ENCODE measurements at regions not wholly inside any gene's neighbourhood (a gene's known extent, or its start where the extent isn't known, plus 50 kb on each side); places are given as distances from the start of the nearest gene placed in this dataset.

DNA sequence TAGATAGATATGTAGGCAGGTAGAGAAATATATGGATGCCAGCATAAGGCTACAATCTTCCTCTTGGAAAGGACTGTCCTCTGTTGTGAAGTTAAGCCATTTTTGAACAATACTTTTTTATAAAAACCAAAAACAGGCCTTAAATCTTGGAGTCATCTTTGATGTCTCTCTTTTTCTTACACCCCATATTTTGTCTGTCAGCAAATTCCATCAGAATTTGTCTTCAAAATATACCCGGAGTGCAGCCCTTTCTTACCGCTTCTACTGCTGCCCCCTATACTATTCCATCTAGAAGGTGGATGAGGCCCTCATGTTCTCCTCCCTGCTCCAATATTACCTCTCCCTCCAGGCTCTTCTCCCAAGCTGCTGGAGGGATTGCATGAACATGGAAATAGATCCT is 326.5 kb downstream of the HAPSTR1 start:
- no peak for DNase-seq
- Mint-ChIP-seq H3K4me1 (ENCODE audit: low read depth in 2 of 2) (no peaks in the 10 kb centered on the region), H3K4me3 (no peak overlapping the region), H3K27ac (no peak overlapping the region), H3K36me3 (ENCODE audit: insufficient read depth) (no peaks in the 10 kb centered on the region), H3K9me3 (peaks cover 8 to 11% of the 10 kb centered on the region in 2 donors), H3K27me3 (no peaks in the 10 kb centered on the region)
- no peak for ATAC-seq (replicated peaks)

DNA sequence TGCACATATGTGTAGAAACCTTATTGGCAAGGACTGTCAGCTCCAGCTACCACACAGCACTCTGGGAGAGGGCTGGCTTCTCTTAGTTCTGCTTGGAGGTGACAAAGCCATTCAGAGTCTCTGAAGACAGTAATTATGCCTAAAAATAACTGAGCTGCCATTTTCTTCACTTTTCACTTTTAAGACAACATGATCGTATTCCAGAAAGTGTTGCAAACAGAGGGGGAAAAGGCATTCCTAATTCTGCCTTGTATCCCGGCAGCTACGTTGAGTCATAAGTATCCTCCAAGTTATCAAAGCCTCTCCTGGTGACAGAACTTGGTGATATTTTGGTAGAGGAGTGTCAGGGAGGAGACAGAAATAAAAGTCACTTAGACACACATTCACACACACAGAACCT is 327.7 kb downstream of the HAPSTR1 start:
- Mint-ChIP-seq H3K9me3 (peaks cover 8 to 11% of the 10 kb centered on the region in 2 donors), H3K4me1 (ENCODE audit: low read depth in 2 of 2) (no peaks in the 10 kb centered on the region), H3K36me3 (ENCODE audit: insufficient read depth) (no peaks in the 10 kb centered on the region), H3K27me3 (no peaks in the 10 kb centered on the region), H3K27ac (no peak overlapping the region), H3K4me3 (no peak overlapping the region)
- no peak for ATAC-seq (replicated peaks)
- no peak for DNase-seq

DNA sequence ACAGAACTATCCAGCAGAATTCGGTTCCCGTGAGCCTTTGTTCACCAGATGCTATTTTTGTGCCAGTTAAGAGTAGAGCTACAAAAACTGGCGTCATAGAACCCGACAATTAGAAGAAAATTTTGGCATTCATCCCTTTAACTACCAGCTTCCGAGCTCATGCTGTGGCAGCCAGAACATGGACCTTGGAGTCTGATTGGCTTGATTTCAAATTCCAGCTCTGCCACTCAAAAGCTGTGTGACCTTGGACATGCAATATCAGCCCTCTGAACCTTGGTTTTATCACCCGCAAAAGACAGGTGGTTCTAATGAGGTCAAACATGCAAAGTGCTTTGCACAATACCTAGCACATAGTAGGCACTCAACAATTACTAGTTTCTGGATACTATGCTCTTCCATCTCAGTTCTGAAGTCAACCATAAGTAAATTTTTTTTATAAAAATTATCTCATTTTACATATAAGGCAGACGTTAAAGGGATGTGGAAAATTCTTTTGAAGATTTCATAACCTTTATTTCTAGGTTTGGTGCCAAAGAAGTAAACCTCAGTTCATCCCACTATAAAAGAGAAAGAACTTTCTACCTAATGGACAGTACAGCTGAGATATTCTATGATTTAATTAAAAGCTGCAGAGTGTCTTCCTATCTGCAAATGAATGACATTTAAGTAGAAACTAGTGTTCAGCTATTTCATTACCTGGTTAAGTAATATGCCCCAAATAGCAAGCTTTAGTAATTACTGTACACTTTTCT is 331.5 kb downstream of the HAPSTR1 start:
- Mint-ChIP-seq H3K4me3 (no peak overlapping the region), H3K27ac (no peak overlapping the region), H3K4me1 (ENCODE audit: low read depth in 2 of 2) (no peaks in the 10 kb centered on the region), H3K9me3 (peaks cover 0 to 6% of the 10 kb centered on the region in 2 donors), H3K27me3 (no peaks in the 10 kb centered on the region), H3K36me3 (ENCODE audit: insufficient read depth) (no peaks in the 10 kb centered on the region)
- DNase-seq (no peak), ATAC-seq (replicated peaks) (no peak)

DNA sequence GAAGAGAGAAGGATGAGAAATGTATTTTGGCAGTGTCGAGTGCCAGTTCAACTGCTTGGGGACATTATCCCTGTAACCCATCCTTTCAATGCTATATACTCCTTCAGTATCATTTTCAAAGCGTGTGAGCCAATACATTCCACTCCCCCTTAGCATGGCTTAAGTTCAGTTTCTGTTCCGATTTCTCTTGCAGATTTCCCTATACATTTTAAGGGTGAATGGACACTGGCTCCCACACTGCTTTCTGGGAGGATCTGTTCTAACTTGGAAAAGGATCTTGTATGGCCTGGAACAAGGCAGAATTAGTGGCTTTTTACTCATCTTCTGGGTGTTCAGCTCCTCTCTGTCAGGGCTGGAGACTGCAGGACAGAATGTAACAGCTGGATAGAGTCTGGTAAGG is 333.8 kb downstream of the HAPSTR1 start:
- Mint-ChIP-seq H3K4me1 (ENCODE audit: low read depth in 2 of 2) (no peaks in the 10 kb centered on the region), H3K27me3 (no peaks in the 10 kb centered on the region), H3K9me3 (peaks cover 0 to 4% of the 10 kb centered on the region in 2 donors), H3K4me3 (no peak overlapping the region), H3K36me3 (ENCODE audit: insufficient read depth) (no peaks in the 10 kb centered on the region), H3K27ac (no peak overlapping the region)
- ATAC-seq (replicated peaks) (no peak), DNase-seq (no peak)

DNA sequence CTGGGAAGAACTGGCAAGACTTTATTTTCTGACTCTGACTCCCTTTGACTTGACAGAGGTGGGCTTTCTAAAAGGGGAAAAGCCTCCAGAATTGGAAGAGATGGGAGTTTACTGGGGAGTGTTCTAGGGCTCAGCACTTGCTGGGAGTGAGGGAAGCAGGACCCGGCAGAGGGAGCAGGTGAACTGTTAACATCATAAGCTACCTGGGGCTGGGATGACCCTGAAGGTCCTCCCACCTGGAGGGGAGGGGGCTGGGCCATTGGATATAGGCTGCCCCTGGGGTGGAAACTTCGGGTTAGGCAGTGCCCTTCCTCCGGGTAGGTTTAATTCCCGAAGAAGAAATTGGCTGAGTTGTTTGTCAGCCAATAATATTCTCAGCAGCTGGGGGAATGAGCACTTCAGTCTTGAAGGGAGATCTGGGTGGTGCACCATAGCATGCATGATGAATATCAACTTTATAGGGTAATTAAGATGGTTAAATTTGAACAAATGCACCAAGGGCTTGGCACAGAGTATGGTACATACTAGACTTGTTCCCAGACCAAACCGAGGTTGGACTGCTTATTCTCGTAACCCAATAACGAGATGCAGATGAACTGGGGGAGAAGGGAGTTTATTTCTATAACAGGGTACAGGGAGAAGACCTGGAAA is 337.0 kb downstream of the HAPSTR1 start:
- peaks cover 0 to 1% of the 10 kb centered on the region in 2 donors for H3K9me3 Mint-ChIP-seq
- DNase-seq (no peak), ATAC-seq (replicated peaks) (no peak)
- no peaks in the 10 kb centered on the region for H3K4me1 Mint-ChIP-seq (ENCODE audit: low read depth in 2 of 2)
- H3K27ac Mint-ChIP-seq = no peak overlapping the region
- no peaks in the 10 kb centered on the region for H3K36me3 Mint-ChIP-seq (ENCODE audit: insufficient read depth)
- no peaks in the 10 kb centered on the region for H3K27me3 Mint-ChIP-seq
- H3K4me3 Mint-ChIP-seq = no peak overlapping the region

DNA sequence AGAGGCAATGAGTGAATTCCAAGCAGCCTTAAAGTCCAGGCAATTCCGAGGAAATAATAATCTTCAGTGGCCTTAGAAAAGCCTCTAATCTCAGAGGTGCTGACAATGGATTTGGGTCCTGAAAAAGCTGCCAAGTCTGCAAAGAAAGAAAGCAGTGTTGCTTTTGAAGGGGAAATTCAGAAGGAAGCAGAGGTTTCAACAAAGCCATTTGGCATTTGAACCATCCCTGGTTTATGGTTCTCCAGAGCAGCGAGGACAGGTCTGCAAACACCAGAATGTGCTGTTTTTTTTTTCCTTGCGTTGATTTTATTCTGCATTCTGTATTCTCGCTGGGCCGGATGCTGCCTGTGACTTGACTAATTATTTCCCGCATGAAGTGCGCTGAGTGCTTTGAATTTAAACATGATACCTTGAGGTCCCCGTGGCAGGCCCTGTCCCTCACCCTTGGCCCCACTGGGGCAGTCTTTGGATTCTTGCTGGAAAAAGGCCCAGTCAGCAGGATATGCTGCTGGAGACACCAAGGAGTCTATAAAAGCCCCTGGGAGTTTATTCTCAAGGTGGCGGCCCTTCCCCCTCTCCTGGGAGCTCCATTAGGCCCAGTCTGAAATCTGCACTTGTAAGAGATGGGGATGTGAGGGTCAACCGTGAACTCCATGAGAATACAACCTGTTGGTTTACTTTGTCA is 338.3 kb downstream of the HAPSTR1 start:
- Mint-ChIP-seq H3K4me1 (ENCODE audit: low read depth in 2 of 2) (no peaks in the 10 kb centered on the region), H3K4me3 (no peak overlapping the region), H3K36me3 (ENCODE audit: insufficient read depth) (no peaks in the 10 kb centered on the region), H3K27ac (no peak overlapping the region), H3K27me3 (no peaks in the 10 kb centered on the region), H3K9me3 (peaks cover 0 to 1% of the 10 kb centered on the region in 2 donors)
- DNase-seq (no peak), ATAC-seq (replicated peaks) (no peak)

DNA sequence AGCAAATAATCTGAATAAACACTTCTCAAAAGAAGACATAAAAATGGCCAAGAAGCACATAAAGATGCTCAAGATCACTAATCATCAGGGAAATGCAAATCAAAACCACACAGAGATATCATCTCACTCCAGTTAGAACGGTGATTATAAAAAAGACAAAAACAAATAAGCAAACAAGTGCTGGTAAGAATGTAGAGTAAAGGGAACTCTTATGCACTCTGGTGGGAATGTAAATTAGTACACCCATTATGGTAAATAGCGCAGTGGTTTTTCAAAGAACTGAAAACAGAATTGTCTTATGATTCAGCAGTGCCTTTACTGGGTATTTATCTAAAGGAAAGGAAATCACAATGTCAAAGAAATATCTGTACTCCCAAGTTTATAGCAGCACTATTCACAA is 343.2 kb downstream of the HAPSTR1 start:
- DNase-seq (no peak), ATAC-seq (replicated peaks) (no peak)
- no peak overlapping the region for H3K4me3 Mint-ChIP-seq
- H3K27me3 Mint-ChIP-seq = no peaks in the 10 kb centered on the region
- H3K27ac Mint-ChIP-seq = no peak overlapping the region
- no peaks in the 10 kb centered on the region for H3K4me1 Mint-ChIP-seq (ENCODE audit: low read depth in 2 of 2)
- H3K9me3 Mint-ChIP-seq = no peaks in the 10 kb centered on the region
- H3K36me3 Mint-ChIP-seq (ENCODE audit: insufficient read depth) = no peaks in the 10 kb centered on the region

DNA sequence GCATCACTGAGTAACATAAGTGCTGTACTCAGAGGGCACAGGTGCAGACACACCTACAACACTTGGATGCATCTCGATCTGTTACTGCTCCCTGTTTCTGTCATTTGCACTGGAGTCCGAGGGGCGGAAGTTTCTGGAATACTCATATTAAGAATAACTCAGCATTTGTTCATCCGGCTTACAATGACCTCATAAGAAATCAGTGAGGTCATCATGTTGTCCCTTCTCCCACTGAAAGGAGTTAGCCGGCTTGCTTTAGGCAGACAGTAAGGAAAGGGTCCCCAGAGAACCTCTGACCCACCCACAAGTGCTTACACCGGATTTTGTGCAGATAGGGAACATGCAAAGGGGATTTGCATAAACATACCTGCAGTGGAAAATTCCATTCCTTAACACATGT is 344.7 kb downstream of the HAPSTR1 start:
- DNase-seq (no peak), ATAC-seq (replicated peaks) (no peak)
- H3K27me3 Mint-ChIP-seq = no peaks in the 10 kb centered on the region
- no peaks in the 10 kb centered on the region for H3K4me1 Mint-ChIP-seq (ENCODE audit: low read depth in 2 of 2)
- H3K4me3 Mint-ChIP-seq = no peak overlapping the region
- no peaks in the 10 kb centered on the region for H3K9me3 Mint-ChIP-seq
- no peak overlapping the region for H3K27ac Mint-ChIP-seq
- no peaks in the 10 kb centered on the region for H3K36me3 Mint-ChIP-seq (ENCODE audit: insufficient read depth)

DNA sequence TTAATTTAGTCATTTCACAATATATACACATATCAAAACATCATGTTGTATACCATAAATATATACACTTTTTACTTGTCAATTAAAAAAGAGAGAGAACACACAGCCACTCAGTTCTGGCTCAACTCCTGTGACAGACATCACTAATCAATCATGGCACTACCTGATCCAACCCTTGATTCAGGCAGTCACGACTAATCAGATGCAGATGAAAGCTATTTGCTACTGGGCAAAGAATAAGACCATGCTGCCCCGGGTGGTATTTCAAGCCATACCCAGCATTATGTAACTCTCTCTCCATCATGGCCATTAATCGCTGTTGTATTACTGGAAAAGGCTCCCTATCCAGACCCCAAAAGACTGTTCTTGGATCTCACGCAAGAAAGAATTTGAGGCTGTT is 345.7 kb downstream of the HAPSTR1 start:
- Mint-ChIP-seq H3K9me3 (no peaks in the 10 kb centered on the region), H3K4me1 (ENCODE audit: low read depth in 2 of 2) (no peaks in the 10 kb centered on the region), H3K4me3 (no peak overlapping the region), H3K27ac (no peak overlapping the region), H3K36me3 (ENCODE audit: insufficient read depth) (no peaks in the 10 kb centered on the region), H3K27me3 (no peaks in the 10 kb centered on the region)
- DNase-seq (no peak), ATAC-seq (replicated peaks) (no peak)

DNA sequence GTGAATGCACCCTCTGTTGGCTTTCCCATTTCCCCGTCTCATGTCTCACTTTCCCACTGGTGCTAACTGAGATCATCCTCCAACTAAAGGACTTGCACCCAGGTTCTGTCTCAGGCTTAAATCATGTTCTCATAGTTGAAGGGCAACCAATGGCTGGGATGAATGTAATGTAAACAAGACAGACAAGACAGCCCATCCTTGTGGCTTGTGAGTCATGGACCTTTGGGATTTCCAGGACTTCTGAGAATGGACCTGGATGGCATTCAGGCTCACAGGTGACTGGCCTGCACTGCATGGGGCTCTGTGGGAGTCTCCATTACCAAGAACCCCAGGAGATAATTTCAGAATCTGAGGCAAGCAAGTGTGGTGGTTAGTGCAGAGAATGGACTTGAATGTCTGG is 347.5 kb downstream of the HAPSTR1 start:
- Mint-ChIP-seq H3K4me3 (no peak overlapping the region), H3K36me3 (ENCODE audit: insufficient read depth) (no peaks in the 10 kb centered on the region), H3K4me1 (ENCODE audit: low read depth in 2 of 2) (no peaks in the 10 kb centered on the region), H3K27ac (no peak overlapping the region), H3K9me3 (no peaks in the 10 kb centered on the region), H3K27me3 (peaks cover 0 to 8% of the 10 kb centered on the region in 2 donors)
- DNase-seq (no peak), ATAC-seq (replicated peaks) (no peak)

DNA sequence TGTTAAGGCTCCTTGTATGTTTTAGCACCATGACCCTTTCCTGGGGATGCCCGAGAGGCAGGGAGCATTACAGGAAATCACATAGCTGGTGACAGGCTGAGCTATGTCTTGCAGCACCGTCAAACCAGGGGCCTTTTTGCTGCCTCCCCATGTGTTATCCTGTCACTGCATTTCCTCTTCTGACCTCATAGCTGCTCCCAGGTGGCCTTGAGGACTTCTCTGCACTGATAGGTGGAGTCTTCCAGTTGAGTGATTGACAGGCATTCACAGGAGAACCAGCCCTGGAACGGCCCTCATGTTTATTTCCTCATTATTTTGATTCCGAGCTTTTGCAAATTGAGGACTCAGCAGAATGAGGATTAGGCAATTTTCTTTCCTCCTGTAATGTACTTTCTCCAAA is 349.6 kb downstream of the HAPSTR1 start:
- Mint-ChIP-seq H3K27ac (no peak overlapping the region), H3K4me3 (no peak overlapping the region), H3K36me3 (ENCODE audit: insufficient read depth) (no peaks in the 10 kb centered on the region), H3K27me3 (peaks cover 0 to 8% of the 10 kb centered on the region in 2 donors), H3K4me1 (ENCODE audit: low read depth in 2 of 2) (no peaks in the 10 kb centered on the region), H3K9me3 (no peaks in the 10 kb centered on the region)
- ATAC-seq (replicated peaks) = no peak
- DNase-seq = no peak

DNA sequence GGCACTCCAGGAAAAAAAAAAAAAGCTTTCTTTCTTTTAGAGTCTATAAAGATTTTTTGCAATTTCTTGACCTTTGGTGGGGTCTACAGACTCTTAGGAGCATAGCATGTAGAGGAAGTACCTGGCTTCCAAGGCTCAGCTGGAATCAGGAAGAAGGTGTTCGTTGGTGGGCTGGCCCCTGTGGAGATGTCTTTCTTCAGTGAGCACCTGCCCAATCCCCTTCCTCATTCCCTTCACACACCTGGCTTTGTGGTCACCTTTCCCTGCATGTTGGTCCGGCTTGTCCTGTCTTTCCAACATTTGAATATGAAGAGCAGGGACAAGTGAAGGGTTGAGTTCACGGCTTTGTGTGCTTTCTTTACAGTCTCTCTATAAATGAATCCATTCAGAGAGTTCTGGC is 352.4 kb downstream of the HAPSTR1 start:
- Mint-ChIP-seq H3K4me3 (no peak overlapping the region), H3K36me3 (ENCODE audit: insufficient read depth) (no peaks in the 10 kb centered on the region)

DNA sequence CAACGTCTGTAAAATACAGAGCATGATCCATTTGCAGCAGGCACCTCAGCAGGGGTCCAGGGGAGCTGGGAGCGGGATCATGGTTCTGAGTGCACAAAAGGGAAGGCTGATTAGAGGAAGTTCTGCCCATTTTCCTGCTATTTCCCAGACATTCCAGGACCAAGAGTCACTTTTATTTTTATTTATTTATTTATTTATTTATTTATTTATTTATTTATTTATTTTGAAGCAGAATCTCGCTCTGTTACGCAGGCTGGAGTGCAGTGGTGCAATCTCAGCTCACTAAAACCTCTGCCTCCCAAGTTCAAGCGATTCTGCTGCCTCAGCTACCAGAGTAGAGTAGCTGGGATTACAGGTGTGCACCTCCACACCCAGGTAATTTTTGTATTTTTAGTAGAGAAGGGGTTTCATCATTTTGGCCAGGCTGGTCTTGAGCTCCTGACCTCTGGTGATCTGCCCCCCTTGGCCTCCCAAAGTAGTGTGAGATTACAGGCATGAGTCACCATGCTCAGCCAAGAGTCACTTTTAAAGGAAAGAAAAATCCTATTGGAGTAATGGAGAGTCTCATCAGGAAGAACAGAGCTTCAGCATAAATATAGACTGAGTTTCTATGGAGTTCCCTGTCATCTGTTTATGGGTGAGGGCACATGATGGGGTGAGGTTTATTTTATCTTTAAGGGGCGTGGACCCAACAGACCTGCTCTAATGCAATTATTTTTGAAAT is 355.2 kb downstream of the HAPSTR1 start:
- Mint-ChIP-seq H3K4me1 (ENCODE audit: low read depth in 2 of 2) (no peaks in the 10 kb centered on the region), H3K27me3 (peaks cover 0 to 8% of the 10 kb centered on the region in 2 donors), H3K27ac (no peak overlapping the region), H3K9me3 (peaks cover 5 to 11% of the 10 kb centered on the region in 2 donors), H3K36me3 (ENCODE audit: insufficient read depth) (no peaks in the 10 kb centered on the region), H3K4me3 (no peak overlapping the region)
- DNase-seq (no peak), ATAC-seq (replicated peaks) (no peak)

More for the DNA sequence above, 352.4 kb downstream of the HAPSTR1 start:
- Mint-ChIP-seq H3K4me1 (ENCODE audit: low read depth in 2 of 2) (no peaks in the 10 kb centered on the region), H3K9me3 (peaks cover 2 to 3% of the 10 kb centered on the region in 2 donors), H3K27me3 (peaks cover 0 to 8% of the 10 kb centered on the region in 2 donors), H3K27ac (no peak overlapping the region)
- ATAC-seq (replicated peaks) (no peak), DNase-seq (no peak)
